GM19468 (cell line): ENCODE measurements at regions not wholly inside any gene's neighbourhood (a gene's known extent, or its start where the extent isn't known, plus 50 kb on each side); places are given as distances from the start of the nearest gene placed in this dataset.

ENCODE experiments used
- ATAC-seq: cut with Tn5 transposase; IDR thresholded peaks from one replicate; pipeline ENCODE4 v1.9.1; 2021; ENCODE audit warnings: mild to moderate bottlenecking, moderate library complexity, moderate number of reproducible peaks; ENCODE audit not compliant: unreplicated experiment; ENCODE audit errors: extremely low read depth

DNA sequence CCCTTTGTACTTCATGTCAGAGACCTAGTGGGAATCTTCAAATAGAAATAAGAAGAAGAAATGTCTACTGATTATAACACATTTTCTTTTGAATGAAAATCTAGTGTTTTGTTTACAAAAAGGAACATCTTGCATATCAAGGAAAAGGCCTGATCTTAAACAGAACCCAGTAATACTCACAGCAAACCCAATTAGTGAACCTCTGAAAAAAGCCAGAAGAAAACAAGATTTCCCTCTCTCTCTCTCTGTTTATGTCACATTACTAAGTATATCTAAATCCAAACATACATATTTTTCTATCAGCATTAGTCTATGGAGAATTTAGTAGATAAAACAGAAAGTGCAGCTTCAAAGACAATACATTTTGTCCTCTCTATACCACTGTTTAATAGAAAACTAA is 457.9 kb downstream of the NR2F1-AS1 start:
- no peak for ATAC-seq

DNA sequence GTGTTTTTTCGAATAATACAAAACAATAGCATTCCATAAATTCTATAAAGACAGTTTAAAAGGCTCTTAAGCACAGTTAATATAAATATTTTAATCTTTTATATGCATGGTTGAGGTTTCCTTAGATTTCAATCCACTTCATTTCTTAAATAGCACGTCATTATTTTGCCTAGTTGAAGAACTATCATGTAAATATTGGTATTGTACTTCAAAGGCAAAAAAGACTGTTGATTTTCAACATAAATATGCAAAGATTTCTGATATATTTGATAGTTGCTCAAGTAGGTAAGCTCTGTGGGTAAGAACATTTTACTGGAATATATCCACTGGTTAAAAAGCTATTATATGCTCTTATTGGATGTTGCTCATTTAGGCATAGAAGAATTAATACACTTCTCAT is 458.6 kb downstream of the NR2F1-AS1 start:
- ATAC-seq, result no peak

DNA sequence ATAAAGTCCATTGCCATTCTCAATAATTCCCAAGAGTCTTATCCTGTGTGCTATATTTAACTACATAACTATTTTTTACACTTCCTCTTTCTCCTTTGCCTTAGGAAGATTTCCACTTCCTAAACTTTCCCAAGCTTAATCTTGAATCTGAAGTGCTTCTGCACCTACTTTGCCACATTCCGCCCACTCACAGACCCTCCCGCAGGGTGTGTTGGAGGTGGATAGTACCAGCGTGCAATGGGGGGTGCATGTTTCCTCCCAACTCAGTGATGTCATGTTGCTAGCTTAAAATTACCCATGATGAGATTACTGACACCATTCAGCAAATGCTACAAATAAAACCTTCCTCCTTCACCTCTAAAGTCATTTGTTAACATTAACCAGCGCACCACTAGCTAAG is 460.2 kb downstream of the NR2F1-AS1 start:
- ATAC-seq, result no peak

DNA sequence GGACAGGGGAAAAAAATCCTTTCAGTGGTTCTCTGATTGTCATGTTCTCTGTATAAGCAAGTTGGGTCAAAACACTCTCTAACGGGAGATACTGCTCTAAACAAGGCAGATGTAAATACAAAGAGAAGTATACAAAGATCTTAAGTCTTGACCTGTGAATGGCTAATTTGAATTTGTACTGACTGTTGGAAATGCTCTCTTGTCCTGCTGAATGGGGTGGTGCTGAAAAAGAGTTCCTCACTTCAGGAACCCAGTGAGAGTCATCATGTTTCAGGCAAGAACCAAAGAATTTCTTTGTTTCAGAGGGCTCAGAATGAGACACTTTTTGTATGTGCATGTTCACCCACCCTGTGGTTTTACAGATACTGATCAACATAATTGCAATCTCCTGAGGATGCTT is 461.0 kb downstream of the NR2F1-AS1 start:
- no peak for ATAC-seq

DNA sequence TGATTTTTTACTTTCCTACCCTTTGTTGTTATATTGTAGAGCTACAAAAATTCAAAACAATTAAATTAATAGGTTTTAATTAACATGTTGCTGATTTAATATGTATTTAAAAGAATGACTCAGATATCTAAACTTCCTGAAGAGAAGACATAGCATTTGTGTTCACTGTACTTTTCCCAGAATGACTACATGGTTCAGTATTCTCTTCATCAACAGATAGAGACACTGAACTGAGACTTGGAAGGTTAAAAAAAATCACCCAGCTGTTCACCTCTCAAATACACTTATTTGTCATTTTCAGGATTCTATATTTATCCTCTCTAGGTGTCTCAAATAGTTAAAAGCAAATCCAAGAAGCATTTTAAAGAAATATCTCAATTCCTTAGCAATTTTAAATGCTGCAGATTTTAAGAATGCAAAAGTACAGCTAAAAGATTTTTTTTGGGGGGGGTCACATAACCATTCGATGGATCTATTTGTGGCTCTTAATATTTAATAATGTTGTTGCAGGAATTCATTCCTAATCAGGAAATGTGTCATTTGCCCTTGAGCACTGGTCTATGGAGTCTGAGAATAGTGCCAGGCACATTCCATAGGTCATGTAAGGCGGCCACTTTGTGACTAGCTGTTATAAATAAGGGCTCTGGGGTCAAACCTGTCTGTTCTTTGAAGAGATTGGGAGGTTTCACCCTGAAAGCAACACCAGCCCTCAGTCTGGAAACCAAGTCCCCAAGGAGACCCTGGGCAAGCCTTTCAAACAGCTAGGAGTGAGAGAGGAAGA is 463.1 kb downstream of the NR2F1-AS1 start:
- no peak for ATAC-seq

DNA sequence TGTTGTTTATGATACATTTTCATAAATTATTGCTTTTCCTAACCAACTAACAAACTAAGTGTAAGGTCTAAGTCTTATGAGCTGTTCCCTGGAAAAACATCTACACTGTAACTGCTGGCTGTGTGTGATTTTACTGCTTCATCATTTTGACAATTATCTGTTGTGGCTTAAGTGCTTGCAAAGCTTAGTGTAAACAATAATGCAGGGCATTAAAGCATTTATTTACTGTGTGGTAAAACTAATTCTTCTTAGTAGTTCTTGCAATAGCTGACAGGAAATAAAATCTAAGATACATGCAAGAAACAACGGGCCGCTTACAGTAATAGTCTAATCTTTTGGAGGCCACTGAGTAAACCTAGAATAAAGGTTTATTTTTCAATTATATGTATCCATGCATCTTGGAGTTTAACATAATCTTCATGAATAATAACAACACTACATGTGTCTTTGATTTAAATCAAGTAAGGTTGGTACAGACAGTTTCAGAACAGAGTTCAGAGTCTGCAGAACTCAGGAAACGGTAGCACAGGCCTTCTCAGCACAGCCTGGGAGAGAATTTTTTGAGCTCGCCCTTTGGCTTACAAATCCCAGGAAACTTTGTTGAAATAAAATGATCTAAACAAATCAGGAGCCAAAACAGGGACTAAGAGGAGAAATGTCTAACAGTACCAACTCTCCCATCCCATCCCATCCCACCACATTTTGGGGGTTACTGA is 473.1 kb downstream of the NR2F1-AS1 start:
- no peak for ATAC-seq

DNA sequence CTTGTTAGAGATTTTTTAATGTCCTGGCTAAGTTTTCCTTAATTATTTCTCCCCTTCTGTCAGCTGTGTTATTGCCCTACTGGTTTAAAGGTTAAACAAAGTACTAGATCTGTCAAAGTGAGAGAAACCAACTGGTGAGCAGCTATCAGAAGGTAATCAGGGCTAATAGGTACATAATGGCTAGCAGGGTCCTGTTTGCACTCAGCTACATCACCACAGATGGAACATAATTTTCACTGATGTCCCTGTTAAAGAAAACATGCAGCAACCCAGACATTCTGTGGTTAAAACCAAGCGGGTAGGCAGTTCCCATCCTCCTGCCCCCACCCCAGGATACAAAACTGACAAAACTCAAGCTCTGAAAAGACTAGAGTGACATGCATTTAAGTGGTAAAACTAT is 473.9 kb downstream of the NR2F1-AS1 start:
- ATAC-seq, result no peak

DNA sequence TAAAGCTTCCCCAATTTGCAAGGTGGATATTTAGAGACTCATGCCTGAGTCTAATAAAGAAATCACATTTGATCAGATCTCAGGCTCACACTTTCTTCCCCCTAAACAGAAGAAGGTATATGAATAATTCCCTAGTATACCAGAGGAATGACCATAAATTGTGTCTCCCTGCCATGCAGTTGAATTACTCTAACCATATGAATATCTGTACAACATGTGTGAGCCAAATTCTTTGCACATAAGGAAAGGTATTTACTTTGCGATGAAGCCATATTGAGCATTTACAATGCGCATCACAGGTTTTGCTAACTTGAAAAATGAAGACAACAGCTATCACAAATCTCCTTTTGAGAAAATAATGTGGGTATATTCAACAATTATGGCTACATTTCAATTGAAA is 479.4 kb downstream of the NR2F1-AS1 start:
- no peak for ATAC-seq

DNA sequence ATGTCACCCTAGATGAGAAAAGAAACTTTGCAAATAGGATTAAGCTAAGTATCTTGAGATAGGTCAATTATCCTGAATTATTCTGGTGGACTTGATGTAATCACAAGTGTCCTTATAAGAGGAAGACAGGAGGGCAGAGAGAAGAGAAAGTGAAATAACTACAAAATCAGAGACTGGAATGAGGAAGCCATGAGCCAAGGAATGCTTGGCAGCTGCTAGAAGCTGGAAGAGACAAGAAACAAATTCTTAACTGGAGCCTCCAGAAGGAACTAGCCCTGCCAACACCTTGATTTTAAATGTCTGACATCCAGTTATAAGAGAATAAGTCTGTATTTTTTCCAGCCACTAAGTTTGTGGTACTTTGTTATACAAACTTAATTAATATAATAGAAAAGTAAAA is 480.0 kb downstream of the NR2F1-AS1 start:
- ATAC-seq, result no peak

DNA sequence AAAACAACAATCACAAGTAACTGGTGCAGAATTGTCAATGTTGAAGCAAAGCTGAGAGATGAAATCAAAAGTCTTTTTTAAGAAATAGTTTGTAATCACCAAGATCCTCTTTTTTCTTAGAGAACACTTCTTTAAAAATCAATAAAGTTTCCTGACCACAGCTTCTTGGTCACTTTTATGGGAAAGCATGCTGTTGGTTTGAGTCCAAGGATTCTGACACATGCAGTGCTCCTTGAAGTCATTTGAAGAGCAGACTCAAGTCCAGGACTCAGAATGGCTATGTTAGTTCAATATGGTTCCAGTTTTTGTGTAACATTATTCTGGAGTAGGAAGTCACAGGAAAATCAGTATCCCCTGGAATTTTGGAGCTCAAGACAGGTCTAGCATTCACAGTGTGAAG is 480.6 kb downstream of the NR2F1-AS1 start:
- no peak for ATAC-seq

DNA sequence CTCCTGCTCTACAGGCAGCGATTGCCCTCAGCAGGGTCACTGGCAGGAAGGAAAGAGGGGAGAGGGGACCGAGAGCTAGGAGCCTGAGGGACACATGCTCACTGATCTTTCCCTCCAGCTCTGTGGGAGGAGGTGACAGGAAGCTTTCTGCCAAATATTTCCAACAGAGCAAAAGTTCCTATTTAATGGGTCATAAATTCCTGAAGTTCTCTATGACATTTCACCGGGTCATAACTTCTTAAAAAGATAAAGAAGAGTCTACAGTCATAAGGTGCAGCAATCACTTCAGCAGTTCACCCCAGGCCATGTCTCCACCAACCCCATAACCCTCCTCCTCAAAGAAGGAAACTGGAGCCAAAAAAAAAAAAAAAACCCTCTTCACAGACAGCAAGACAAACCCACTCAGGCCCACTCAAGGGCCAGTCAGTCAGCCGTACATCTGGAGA is 481.1 kb downstream of the NR2F1-AS1 start:
- no peak for ATAC-seq

DNA sequence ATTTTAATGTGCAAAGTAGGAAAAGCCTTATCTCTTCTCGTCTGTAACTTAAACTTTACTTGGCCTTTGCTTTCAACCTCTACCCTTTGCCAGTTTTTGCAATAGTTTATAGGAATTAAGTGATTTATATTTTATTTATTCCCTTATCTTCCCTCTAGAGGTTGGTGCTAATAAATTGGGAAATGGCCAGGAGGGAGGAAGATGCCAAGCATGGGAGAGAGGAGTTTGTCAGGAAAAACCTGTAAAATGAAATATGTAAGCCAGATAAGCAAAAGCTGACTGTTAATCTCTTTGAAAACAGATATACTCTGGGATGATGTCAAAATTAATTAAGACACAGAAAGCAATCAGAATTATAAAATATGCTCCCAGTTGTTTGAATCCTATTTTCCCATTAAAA is 484.5 kb downstream of the NR2F1-AS1 start:
- no peak for ATAC-seq

DNA sequence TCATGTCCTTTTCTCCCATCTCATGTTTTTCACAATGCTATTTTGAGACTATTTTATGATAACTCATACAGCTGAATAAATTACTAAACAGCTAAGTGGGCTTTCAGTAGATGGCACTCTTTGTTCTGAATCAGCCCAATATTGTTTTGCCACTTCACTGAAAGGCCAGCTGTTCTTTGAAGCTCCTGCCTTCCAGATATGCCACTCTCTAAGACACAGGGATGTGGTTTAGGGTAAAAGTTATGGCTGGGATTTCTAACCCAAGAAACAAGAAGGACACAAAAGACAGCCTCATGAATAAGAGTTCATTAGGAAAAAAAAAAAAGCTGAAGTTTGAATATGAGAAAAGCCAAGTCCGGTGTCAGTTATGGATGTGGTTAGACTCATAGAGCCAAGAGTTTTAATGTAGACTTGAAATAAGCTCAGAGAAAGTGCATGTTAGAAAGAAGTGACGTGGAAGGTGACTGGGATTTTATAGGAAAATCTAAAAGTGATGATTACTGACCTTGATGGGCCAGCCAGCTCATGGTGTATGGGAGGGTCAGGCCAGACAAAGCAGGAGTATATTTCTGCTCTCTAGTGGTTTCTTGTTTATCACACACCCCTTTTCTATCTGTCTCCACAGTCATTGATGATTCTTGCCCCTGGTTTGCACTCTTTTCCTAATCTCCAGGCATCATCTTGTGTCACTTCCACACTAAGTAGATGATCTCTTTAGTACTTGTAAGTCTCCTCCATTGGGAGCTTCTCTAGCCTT is 488.5 kb downstream of the NR2F1-AS1 start:
- ATAC-seq, result no peak

DNA sequence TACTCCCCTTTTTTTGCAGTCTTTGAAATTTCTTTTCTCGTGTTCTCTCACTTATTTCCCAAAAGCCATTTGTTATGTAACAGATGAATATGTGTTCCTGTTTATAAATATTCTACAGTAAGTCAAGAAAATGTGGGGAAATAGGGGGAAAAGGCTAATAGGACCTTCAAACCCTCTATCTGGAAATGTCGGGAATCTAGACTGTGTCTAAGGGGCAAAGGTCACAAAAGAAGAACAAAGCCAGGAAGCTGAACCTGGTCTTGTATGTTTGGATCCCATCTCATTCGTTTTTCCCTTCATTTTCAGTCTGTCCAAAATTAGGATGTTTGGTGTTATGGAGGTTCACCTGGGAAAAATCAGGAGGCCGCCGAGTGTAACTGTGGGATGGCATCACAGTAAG is 490.3 kb downstream of the NR2F1-AS1 start:
- no peak for ATAC-seq

DNA sequence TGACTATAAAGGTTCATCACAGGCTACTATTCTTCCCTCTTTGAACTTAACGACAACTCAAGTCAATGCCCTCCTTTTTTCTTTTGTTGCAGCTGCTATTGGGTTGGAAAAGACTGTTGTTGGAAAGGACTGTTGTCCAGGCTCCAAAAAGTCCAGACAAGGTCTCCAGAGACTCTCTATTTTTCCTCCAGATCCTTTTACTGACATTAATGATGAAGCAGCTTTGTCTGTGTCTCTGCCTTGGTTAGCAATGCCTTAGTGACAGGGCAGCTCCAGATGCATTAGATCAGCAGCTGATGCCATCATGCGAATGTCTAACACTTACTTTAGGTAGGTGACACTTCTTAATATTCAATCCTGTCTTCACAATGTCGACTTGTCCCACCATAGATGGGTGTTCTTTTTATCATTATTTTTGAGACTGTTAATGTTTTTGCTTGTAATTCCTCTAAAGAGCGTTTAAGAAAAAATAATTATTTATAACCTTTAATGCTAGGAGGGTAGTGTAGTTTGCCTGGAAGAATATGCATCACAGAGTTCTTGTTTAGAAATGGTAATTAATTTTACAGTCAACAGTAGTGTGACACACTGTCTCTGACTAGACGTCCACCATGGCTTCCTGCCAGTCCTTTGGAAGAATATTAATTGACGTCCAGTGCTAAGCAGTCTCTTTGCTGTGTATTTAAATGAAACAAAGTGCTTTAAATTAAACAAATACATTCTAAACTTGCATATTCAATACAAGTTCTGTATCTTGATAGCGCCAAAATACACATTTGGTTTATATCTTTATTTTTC is 492.2 kb downstream of the NR2F1-AS1 start:
- ATAC-seq, result no peak

DNA sequence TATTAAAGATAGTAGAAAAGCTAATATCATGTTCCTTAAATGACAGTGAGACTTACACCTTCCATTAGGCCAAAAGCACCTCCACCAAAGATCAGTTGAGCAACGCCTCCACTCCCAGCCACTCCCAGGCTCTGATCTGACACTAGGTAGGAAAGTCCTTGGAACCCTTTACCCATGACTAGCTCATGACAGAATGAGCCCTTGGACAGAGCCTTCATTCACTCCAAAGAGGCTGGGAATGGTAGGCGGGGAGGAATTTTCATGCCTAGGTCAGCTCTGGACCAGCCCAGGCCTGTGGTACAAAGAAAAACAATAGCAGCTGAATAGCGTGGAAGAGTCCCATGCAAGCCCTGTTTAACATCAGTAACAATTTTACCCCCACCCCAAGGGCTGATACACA is 493.7 kb downstream of the NR2F1-AS1 start:
- no peak for ATAC-seq

DNA sequence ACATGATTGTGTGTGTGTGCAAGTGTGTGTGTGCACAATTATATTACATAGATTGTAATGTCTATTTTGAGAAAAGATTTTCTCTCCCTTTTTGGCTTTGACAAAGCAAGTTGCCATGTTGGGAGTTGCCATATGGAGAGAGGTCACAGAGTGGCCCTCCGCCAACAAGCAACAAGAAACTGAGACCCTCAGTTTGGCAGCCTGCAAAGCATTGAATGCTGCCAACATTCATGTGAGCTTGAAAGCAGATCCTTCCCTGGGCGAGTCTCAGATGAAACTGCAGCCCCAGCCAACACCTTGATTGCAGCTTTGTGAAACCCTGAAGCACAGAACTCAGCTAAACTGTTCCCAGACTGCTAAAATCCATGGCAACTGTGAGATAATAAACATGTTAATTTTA is 498.0 kb downstream of the NR2F1-AS1 start:
- no peak for ATAC-seq

DNA sequence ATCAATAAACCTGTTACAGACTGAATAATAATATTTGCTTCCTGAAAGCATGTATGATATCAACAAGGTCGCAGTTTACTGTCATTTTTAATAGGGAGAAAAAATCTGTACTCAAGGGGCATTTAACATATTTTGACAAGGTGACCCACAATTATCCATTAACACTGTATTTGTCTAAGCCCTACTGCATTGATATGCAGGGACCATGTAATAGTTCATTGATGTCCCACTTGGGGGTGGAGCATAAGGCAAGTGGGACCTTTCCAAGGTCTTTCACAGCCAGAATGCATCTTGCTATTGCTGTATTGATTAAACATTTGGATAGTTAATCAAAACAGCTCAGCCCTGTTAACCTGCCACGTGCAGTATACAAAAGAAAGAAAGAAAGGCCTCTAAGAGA is 502.0 kb downstream of the NR2F1-AS1 start:
- no peak for ATAC-seq

DNA sequence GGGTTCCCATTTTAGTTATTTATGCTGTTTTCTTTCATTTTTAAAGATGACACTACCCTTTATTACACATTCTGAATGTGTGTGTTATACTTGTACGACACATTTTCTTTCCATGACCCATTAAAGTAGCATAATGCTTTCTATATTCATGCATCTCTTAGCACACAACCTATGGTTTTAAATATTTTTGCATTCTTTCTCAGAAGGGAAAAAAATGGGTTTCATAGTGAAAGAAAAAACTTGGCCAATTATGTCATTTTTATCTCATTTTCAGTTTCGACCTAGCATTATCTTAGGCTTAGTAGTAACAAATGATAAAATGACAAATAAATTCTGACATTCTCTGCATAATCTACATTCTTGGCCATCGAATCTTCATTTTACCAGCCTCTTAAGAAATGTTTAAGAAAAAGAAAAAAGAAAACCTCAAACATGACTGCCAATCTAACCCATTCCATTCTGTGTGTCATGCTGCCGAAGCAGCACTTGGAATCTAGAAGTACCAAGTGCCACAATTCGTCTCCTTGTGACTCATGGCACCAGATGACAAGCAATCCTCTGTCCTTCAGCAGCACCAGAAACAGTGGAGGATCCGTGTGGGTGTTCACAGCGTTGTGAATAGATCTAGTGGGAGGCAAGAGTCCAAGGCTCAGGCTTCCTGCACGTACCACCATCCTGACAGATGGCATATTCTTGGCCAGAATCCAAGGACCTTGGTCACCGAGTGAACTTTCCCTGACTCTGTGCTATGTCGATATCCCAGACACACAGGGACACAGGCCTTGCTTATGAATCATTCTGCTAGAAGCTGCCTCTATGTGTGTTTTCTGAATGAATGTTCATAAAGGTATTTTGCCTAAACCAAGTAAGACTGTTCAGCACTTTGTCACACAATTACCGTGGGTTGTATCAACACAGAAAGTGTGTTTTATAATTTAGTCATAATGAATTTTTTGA is 502.7 kb downstream of the NR2F1-AS1 start:
- peak; percentile 33 for ATAC-seq
